ENCODE measurements at regions not wholly inside any gene's neighbourhood (a gene's known extent, or its start where the extent isn't known, plus 50 kb on each side); places are given as distances from the start of the nearest gene placed in this dataset.

- intact Hi-C loops (cut with DNase I), result no loop called here
- DNase-seq, result no peak
- Histone ChIP-seq H3K9me3 (no peaks in the 10 kb centered on the region), H3K4me3 (no peak overlapping the region), H3K27ac (no peak overlapping the region), H3K4me1 (ENCODE audit: insufficient read depth) (no peaks in the 10 kb centered on the region), H3K27me3 (no peaks in the 10 kb centered on the region), H3K36me3 (no peaks in the 10 kb centered on the region)
- 82 to 87% (median 85%) methylated on average over 1 of the region's 1 CpG for WGBS, 3 donors
- TF ChIP-seq CTCF (IDR thresholded peaks at IDR 0.05), result no peak
- no peak for TF ChIP-seq POLR2A (IDR thresholded peaks at IDR 0.05)
- TF ChIP-seq EP300 (IDR thresholded peaks at IDR 0.05), result no peak
Observed at GRCh38 chr16:13312063-13312462, 410.7 kb downstream of the SHISA9 start.

GRCh38 chr16:13313351-13313750 lies 412.0 kb downstream of the SHISA9 start:
- no peak overlapping the region for H3K27ac ChIP-seq
- no peaks in the 10 kb centered on the region for H3K36me3 ChIP-seq
- intact Hi-C loops (cut with DNase I), result no loop called here
- TF ChIP-seq CTCF (IDR thresholded peaks at IDR 0.05) (no peak), POLR2A (IDR thresholded peaks at IDR 0.05) (no peak), EP300 (IDR thresholded peaks at IDR 0.05) (no peak)
- H3K4me3 ChIP-seq, result no peak overlapping the region
- no peaks in the 10 kb centered on the region for H3K9me3 ChIP-seq
- H3K27me3 ChIP-seq, result no peaks in the 10 kb centered on the region
- no peaks in the 10 kb centered on the region for H3K4me1 ChIP-seq (ENCODE audit: insufficient read depth)
- DNase-seq, result no peak

GRCh38 chr16:13314633-13315032 lies 413.2 kb downstream of the SHISA9 start:
- intact Hi-C loops (cut with DNase I), result no loop called here
- Histone ChIP-seq H3K9me3 (no peaks in the 10 kb centered on the region), H3K4me3 (no peak overlapping the region), H3K36me3 (no peaks in the 10 kb centered on the region), H3K4me1 (ENCODE audit: insufficient read depth) (no peaks in the 10 kb centered on the region), H3K27me3 (no peaks in the 10 kb centered on the region), H3K27ac (no peak overlapping the region)
- WGBS, 3 donors, result 47 to 86% (median 60%) methylated on average over 2 of the region's 2 CpGs
- TF ChIP-seq CTCF (IDR thresholded peaks at IDR 0.05) (no peak), EP300 (IDR thresholded peaks at IDR 0.05) (no peak), POLR2A (IDR thresholded peaks at IDR 0.05) (no peak)
- DNase-seq, result no peak

GRCh38 chr16:13315642-13316427 lies 414.4 kb downstream of the SHISA9 start:
- 50 to 67% (median 65%) methylated on average over 5 of the region's 5 CpGs for WGBS, 3 donors
- Histone ChIP-seq H3K4me1 (ENCODE audit: insufficient read depth) (no peaks in the 10 kb centered on the region), H3K36me3 (no peaks in the 10 kb centered on the region), H3K4me3 (no peak overlapping the region), H3K27ac (no peak overlapping the region), H3K27me3 (no peaks in the 10 kb centered on the region), H3K9me3 (no peaks in the 10 kb centered on the region)
- DNase-seq, result no peak
- TF ChIP-seq POLR2A (IDR thresholded peaks at IDR 0.05) (no peak), EP300 (IDR thresholded peaks at IDR 0.05) (no peak), CTCF (IDR thresholded peaks at IDR 0.05) (no peak)
- intact Hi-C loops (cut with DNase I), result no loop called here
